Activated CD4-positive, alpha-beta T cell treated with anti-CD3 and anti-CD28 coated beads, Interleukin-2, amount 10 ng/mL, durations not matched to agents 24 days and 14 days (primary cell): ENCODE measurements at regions not wholly inside any gene's neighbourhood (a gene's known extent, or its start where the extent isn't known, plus 50 kb on each side); places are given as distances from the start of the nearest gene placed in this dataset.

Experiments used
- DNase-seq: peaks from one replicate; pipeline ENCODE4 v3.0.0; 2022
- H3K27ac Mint-ChIP-seq: one replicate; pipeline ENCODE4 v1.8.0; 2022; ENCODE audit warnings: mild to moderate bottlenecking, mixed read lengths
- H3K27me3 Mint-ChIP-seq: one replicate; pipeline ENCODE4 v1.8.0; 2022; ENCODE audit warnings: mixed read lengths
- H3K36me3 Mint-ChIP-seq: one replicate; pipeline ENCODE4 v1.8.0; 2022; ENCODE audit warnings: low read depth, mild to moderate bottlenecking, mixed read lengths
- H3K4me1 Mint-ChIP-seq: one replicate; pipeline ENCODE4 v1.8.0; 2021; ENCODE audit warnings: mixed read lengths
- H3K4me3 Mint-ChIP-seq: one replicate; pipeline ENCODE4 v1.8.0; 2022; ENCODE audit warnings: mild to moderate bottlenecking, moderate library complexity, mixed read lengths
- H3K9me3 Mint-ChIP-seq: one replicate; pipeline ENCODE4 v1.8.0; 2021; ENCODE audit warnings: mixed read lengths
- intact Hi-C: fragments of 100-400 bp; cut with micrococcal nuclease; formaldehyde crosslinking; loops from one replicate; pipeline ENCODE4 v1.15.1; 2023

DNA sequence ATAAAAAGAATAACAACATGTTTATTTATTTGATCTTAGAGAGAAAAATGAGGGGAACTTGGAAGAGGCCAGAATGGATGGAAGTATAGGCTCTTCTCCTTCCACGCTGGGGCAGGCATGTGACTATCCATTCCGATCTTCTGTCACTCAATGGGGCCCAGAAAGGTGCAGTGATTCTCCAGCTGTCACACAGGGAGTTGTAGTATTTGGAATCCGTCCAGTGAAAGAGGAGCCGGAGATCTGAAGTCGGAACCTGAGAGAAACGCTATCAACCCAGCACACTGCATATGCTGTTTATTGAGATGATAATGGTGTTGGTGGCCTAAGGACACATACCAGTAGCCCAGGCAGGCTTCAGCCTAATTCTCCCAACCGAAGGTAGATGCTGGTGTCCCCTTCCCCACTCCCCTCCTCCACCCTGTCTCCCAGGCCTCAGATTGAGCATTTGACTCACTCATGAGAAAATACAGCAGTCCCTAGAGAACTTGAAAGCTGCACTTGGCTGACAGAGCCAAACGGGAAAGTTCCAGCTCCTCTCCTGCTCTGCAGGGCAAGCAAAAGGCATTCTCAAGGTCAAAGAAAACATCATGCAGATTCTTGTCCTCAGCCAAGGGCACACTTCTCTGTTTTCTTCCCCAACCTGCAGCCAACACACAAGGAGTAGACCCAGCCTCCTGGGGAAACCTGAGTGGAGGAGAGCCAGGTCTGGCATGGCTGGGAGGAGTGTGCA, 100.4 kb downstream of the IRF2BPL start:
- no peak for DNase-seq

DNA sequence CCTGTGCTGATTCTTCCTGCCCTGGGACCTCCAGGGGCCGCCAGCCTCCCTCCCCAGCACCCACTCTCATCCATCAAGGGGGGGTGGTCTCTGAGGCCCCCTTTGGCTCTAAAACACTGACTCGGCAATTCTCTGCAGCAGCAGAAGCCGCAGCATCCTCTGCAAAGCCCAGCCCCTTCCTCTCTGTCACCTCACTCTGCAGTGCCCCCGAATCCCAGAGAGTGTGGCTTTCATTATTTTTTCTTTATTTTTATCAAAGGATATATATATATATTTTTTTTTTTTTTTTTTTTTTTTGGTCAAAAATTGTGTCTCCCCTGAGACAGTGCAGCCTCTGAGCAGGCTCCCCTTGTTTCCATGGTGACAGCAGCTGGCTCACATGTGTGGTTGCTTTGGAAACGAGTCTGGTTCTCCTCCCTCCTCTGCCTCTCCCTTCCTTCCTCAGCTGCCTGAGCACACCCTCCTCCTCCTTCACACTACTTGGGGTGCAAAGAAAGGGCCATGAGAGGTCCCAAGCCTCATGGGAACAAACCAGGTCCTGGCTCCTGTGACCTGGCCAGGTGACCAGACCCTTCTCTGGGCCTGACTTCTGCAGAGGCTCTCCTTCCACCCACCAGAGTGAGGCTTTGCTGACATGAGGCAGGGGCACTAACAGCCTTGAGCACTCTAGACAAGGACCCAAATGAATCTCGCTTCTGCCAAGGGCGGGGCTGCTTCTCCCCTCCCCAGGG, 100.5 kb downstream of the LRRC74A start:
- Mint-ChIP-seq H3K9me3 (no peaks in the 10 kb centered on the region), H3K4me3 (peak overlapping the region; percentile 65), H3K27ac (peak overlapping the region; percentile 80), H3K4me1 (peaks cover 61% of the 10 kb centered on the region), H3K36me3 (no peaks in the 10 kb centered on the region), H3K27me3 (no peaks in the 10 kb centered on the region)
- DNase-seq = peak; percentile 93
- intact Hi-C loops = loop anchor here (5.0 kb wide), 1 partner anchor 36 kb away; no protein-coding TSS in a partner anchor

More for the DNA sequence above, 100.4 kb downstream of the IRF2BPL start:
- peak overlapping the region; percentile 31 for H3K27ac Mint-ChIP-seq
- H3K4me3 Mint-ChIP-seq = no peak overlapping the region
- intact Hi-C loops = loop anchor here (2.0 to 5.0 kb wide), 2 partner anchors 15 to 34 kb away; no protein-coding TSS in a partner anchor
- H3K27me3 Mint-ChIP-seq = no peaks in the 10 kb centered on the region
- no peaks in the 10 kb centered on the region for H3K9me3 Mint-ChIP-seq
- H3K36me3 Mint-ChIP-seq = no peaks in the 10 kb centered on the region
- peaks cover 59% of the 10 kb centered on the region for H3K4me1 Mint-ChIP-seq

DNA sequence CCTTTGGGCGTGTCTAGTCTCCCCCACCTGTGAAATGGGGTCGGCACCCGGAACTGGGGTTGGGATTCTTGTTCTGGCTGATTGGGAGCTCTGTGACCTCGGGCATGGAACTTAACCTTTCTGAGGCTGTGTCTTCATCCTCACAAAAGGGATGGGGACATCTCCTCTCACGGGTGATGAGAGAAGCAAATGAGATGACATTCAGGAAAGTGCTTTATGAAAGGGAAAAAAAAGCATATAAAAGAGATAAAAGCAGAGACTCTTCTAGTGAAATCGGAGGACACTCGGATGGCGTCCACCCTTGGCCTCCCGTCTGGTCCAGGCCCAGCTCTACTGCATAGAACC, 98.9 kb downstream of the LRRC74A start:
- H3K4me1 Mint-ChIP-seq = peaks cover 59% of the 10 kb centered on the region
- no peak overlapping the region for H3K27ac Mint-ChIP-seq
- no peak overlapping the region for H3K4me3 Mint-ChIP-seq
- DNase-seq = no peak
- H3K9me3 Mint-ChIP-seq = no peaks in the 10 kb centered on the region
- H3K36me3 Mint-ChIP-seq = no peaks in the 10 kb centered on the region
- intact Hi-C loops = loop anchor here (5.0 kb wide), 1 partner anchor 37 kb away; no protein-coding TSS in a partner anchor
- H3K27me3 Mint-ChIP-seq = no peaks in the 10 kb centered on the region

DNA sequence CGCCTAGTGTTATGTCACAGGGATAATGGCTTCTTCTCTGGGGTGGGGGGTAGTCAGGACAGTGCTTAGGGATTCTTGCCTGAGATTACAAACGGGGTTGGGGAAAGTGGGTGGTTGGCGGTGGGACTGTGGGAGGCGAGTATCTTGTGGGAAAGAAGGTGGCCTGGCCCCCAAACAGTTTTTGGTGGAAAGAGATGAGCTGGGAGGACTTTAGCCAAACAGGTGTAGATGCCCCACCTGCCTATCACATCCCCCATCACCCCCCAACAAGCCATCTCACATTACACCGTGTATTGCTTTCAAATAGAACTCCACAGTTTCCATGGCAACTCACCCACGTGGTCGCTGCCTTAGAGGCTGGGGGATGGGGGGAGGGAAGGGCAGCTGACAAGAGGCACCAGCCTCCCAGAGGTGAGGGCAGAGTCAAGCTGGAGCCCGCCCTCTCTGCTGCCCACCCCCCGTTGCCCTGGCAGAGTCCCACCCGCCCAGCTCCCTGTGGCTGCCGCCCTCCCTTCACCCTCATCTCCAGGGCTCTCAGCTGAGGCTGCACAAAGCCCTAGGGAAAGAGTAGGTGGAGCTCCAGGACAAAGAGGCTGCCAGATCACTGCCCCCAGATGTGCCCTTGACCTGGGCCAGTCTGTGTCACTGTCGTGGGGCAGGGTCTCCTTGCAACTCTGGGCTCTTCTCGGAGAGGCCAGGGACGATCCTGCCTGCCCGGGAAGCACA, 98.3 kb downstream of the LRRC74A start:
- no peaks in the 10 kb centered on the region for H3K9me3 Mint-ChIP-seq
- H3K36me3 Mint-ChIP-seq = no peaks in the 10 kb centered on the region
- H3K4me3 Mint-ChIP-seq = no peak overlapping the region
- DNase-seq = peak; percentile 80
- H3K4me1 Mint-ChIP-seq = peaks cover 57% of the 10 kb centered on the region
- no peak overlapping the region for H3K27ac Mint-ChIP-seq
- no peaks in the 10 kb centered on the region for H3K27me3 Mint-ChIP-seq
- intact Hi-C loops = loop anchor here (5.0 kb wide), 1 partner anchor 38 kb away; no protein-coding TSS in a partner anchor

DNA sequence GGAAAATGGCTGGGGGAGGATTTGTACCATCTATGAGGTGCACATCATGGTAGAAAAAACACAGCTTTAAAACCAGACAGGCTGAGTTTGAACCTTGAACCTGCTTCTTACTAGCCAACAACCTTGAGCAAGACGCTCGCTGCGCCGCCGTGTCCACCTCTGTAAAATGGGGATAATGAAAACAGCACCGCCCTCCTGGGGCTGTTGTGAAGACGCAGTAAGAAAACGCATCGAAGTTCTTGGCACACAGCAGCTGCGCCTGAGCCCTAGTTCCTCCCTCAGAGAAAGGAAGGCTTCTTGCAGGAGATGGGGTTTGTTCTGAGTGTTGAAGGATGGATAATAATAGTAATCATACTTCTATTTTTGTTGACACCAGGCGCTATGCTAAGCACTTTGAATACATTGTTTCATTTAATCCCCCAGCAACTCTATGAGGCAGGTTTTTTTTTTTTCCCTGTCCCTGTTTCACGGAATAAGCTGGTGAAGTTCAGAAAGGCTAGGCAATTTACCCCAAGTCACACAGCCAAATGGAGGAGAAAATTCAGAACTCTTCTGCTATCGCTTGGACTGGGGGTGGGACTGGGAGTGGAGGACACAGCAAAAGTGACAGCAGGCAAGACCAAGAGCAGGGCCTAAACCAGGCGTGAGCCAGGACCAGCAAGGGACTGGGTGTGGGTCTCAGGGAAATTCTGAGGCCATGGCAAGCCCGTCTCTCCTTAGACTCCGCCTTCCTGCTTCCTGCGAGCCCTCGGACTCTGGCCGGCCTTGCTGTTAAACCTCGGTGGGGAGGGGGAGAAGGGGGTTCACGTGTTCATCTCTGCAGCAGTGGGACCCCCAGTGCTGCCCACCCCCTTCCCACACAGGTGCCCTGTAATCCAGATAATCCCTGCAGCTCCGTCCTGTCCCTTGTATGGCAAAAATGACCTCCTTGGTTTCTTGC, 97.5 kb downstream of the LRRC74A start:
- H3K27me3 Mint-ChIP-seq = no peaks in the 10 kb centered on the region
- peaks cover 56% of the 10 kb centered on the region for H3K4me1 Mint-ChIP-seq
- H3K27ac Mint-ChIP-seq = no peak overlapping the region
- no peak for DNase-seq
- intact Hi-C loops = no loop called here
- no peak overlapping the region for H3K4me3 Mint-ChIP-seq
- no peaks in the 10 kb centered on the region for H3K36me3 Mint-ChIP-seq
- H3K9me3 Mint-ChIP-seq = no peaks in the 10 kb centered on the region

DNA sequence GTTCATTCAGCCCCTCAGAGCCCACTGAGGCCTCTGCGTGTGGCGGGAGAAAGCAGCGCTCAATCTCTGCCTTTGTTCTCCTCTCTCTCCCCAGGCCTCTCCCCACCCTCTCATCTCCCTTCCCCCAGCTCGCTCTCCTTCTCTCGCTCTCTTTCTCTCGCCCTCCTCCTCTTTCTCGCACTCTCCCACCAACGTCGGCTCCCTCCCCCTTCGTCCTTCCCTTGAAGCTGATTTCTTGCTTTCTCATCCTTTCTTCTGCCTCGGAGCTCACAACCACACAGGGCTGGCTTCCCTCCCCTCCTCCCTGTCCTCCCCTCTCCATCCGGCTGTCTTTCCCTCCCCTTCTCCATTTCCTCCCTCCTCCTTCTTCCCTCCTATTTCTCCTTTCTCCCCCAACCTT, 96.4 kb downstream of the LRRC74A start:
- peak overlapping the region; percentile 71 for H3K27ac Mint-ChIP-seq

DNA sequence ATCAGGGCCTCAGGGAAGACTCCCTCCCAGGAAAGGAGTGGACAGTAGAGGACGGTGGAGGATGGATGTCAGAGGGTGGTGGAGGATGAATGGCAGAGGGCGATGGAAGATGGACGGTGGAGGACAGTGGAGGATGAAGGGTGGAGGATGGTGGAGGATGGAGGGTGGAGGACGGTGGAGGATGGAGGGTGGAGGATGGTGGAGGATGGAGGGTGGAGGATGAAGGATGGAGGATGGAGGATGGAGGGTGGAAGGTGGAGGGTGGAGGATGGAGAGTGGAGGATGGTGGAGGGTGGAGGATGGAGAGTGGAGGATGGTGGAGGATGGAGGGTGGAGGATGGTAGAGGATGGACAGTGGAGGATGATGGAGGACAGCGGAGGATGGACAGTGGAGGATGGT, 95.9 kb downstream of the LRRC74A start:
- H3K9me3 Mint-ChIP-seq = no peaks in the 10 kb centered on the region
- no peak for DNase-seq
- H3K27ac Mint-ChIP-seq = no peak overlapping the region
- H3K27me3 Mint-ChIP-seq = no peaks in the 10 kb centered on the region
- no peaks in the 10 kb centered on the region for H3K36me3 Mint-ChIP-seq
- intact Hi-C loops = no loop called here
- H3K4me1 Mint-ChIP-seq = peaks cover 48% of the 10 kb centered on the region
- H3K4me3 Mint-ChIP-seq = no peak overlapping the region

More for the DNA sequence above, 96.4 kb downstream of the LRRC74A start:
- H3K36me3 Mint-ChIP-seq = no peaks in the 10 kb centered on the region
- peaks cover 52% of the 10 kb centered on the region for H3K4me1 Mint-ChIP-seq
- H3K9me3 Mint-ChIP-seq = no peaks in the 10 kb centered on the region
- intact Hi-C loops = no loop called here
- no peaks in the 10 kb centered on the region for H3K27me3 Mint-ChIP-seq
- H3K4me3 Mint-ChIP-seq = no peak overlapping the region
- DNase-seq = no peak

DNA sequence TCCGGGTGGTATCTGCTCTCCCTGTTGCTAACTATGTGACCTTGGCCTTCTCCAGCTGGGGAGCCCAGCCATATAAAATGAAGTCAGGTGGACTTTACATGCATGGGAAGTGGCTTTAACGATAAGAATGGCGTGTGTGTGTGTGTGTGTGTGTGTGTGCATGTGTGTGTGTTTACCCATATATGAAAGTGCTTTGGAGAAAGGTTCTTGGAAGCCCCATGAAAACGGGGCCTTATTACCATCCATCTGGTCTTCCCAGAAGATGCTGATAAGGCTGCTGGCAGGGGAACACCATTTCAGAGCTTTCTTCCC, 94.8 kb downstream of the LRRC74A start:
- peaks cover 41% of the 10 kb centered on the region for H3K4me1 Mint-ChIP-seq
- DNase-seq = no peak
- H3K27me3 Mint-ChIP-seq = no peaks in the 10 kb centered on the region
- peak overlapping the region; percentile 29 for H3K27ac Mint-ChIP-seq
- intact Hi-C loops = no loop called here
- H3K9me3 Mint-ChIP-seq = no peaks in the 10 kb centered on the region
- no peaks in the 10 kb centered on the region for H3K36me3 Mint-ChIP-seq
- no peak overlapping the region for H3K4me3 Mint-ChIP-seq

DNA sequence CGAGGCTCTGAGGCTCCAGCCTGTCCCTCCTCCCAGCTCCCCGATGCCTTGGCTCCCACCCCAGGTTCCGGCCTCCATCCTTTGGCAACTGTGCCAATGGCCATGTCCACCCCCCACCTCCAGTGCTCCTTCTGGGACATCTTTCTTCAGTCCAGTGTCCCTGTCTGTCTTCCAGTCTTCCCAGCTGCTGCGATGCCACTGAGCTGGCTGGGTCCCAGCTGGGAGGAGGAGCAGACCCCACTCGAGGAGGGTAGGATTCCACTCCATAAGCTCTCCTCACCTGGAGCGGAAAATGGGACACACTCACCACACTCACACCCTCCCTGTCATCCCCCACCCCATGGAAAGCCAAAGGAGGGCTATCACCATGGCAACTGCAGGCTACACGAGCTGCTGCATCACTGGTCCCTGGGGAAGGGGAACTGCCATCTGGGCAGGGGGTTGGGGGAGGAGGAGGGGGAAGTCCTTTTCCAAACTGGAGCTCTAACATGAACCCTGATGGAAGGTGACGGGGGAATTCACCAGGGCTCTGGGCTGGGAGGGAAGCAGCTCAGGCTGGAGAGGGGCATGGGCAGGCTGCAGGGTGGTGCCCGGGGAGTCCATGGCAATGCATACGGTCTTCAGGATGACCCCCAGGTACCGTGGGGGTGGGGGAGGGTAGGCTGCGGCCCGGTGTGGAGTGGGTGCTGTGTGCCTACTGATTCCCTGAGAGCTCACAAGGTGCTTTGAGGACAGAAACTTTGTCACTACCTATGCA, 94.3 kb downstream of the LRRC74A start:
- intact Hi-C loops = no loop called here
- H3K27me3 Mint-ChIP-seq = no peaks in the 10 kb centered on the region
- no peaks in the 10 kb centered on the region for H3K9me3 Mint-ChIP-seq
- H3K36me3 Mint-ChIP-seq = no peaks in the 10 kb centered on the region
- H3K27ac Mint-ChIP-seq = peak overlapping the region; percentile 41
- peaks cover 37% of the 10 kb centered on the region for H3K4me1 Mint-ChIP-seq
- no peak overlapping the region for H3K4me3 Mint-ChIP-seq
- no peak for DNase-seq

DNA sequence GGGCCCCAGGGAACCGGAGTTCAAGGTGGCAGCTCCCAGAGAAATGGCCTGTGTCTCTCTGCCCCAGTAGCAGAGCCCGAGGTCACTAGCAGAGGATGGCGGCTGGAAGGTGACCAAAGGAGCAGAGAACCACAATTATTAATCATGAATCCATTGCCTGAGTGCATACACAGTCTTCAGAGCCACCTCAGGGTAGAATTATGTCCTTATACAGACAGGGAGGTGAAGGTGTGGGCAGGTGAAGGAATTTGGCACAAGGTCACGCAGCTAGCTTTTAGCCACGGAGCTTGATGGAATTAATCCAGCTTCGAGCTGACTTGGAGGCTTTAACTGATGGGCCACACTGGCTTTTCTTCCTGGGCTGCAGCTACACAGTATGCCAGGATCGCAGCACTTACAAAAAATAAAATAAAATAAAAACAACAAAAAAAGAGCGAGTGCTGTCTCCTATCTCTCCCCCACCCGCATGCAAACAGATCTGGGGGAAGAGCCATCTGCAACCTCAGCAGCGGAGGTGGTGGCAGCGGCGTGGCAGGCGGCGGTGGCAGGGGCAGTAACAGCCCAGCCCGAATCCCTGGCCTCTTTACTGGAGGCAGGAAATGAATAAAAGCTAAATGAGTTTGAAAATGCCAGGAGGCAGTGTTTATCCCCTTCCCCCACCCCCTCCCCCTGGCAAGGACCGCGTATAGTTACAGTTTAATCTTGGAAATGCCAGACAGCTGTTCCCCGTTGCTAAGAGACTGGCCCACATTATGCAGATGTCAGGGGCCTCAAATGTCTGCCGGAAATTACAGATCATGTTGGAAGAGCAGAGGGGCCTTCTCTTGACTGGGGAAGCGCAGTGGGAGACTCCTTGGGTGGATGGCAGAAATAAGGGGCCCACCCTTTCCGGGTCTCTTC, 93.5 kb downstream of the LRRC74A start:
- intact Hi-C loops = no loop called here
- H3K4me1 Mint-ChIP-seq = peaks cover 42% of the 10 kb centered on the region
- DNase-seq = no peak
- H3K36me3 Mint-ChIP-seq = no peaks in the 10 kb centered on the region
- peak overlapping the region; percentile 41 for H3K27ac Mint-ChIP-seq
- H3K4me3 Mint-ChIP-seq = no peak overlapping the region
- no peaks in the 10 kb centered on the region for H3K27me3 Mint-ChIP-seq
- no peaks in the 10 kb centered on the region for H3K9me3 Mint-ChIP-seq
